ENCODE measurements at regions not wholly inside any gene's neighbourhood (a gene's known extent, or its start where the extent isn't known, plus 50 kb on each side); places are given as distances from the start of the nearest gene placed in this dataset.

- no peak for TF ChIP-seq CTCF (conservative IDR thresholded peaks at IDR 0.05; ENCODE audit: low read depth, low read length)
- TF ChIP-seq EZH2 (IDR thresholded peaks at IDR 0.05; ENCODE audit: borderline replicate concordance, low read depth, low read length, poor library complexity, severe bottlenecking), result no peak
These were observed 220.3 kb downstream of the ENC1 start for GRCh38 chr5:74420220-74420619.
